GM10248 (cell line): ENCODE measurements at regions not wholly inside any gene's neighbourhood (a gene's known extent, or its start where the extent isn't known, plus 50 kb on each side); places are given as distances from the start of the nearest gene placed in this dataset.
"Not testable (repeated sequence)": the region's sequence is repeated elsewhere in the genome, so short reads cannot be mapped to it uniquely, and the experiment has no call there.

Source experiments
- CTCF ChIA-PET: fragments of 300-600 bp; sonication (Branson Sonifier 250); formaldehyde crosslinking; extraction: SDS; loops from one replicate; lab custom pipeline; 2021; ENCODE audit warnings: antibody characterized with exemption; lab: Yijun Ruan, JAX
- POLR2A ChIA-PET: fragments of 350-650 bp; sonication (Branson Sonifier 250); formaldehyde crosslinking; extraction: SDS; loops from one replicate; lab custom pipeline; 2020; ENCODE audit warnings: antibody characterized with exemption; lab: Yijun Ruan, JAX
- DNase-seq: peaks from one replicate; pipeline ENCODE4 v3.0.0; 2012; ENCODE audit errors: extremely low spot score
- TF ChIP-seq, protein P1 (sequence below): IDR thresholded peaks from 2 replicates; pipeline ENCODE4 v1.5.1; 2012; ENCODE audit warnings: mild to moderate bottlenecking, low read depth; ENCODE audit errors: extremely low read depth, missing control alignments, control extremely low read depth

DNA sequence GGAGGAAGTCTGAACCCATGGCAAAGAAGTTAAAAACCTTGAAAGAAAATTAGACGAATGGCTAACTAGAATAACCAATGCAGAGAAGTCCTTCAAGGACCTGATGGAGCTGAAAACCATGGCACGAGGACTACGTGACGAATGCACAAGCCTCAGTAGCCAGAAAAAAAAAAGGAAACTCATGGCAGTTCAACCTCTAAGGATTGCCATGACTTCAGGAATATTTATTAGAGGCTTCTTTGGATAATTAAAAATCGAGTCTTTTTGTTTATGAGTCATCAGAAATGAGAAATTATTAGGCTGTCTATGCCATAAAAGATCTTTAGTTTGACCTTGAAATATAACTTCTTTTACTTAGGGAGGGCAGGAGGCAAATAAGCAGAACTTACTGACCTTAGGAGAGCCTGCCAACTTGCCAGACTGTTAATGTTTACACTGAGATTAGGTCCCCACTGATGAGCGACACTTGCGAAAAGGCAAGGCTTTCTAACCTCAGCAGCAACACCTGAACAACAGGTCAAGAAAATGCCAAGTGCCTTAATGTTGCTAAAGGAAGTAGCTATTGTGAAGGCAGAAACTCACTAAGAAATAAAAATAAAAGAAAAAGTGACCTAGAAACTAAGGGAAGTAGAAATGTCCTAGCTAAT, 55.2 kb upstream of the TUSC1 start:
- no peak for DNase-seq

DNA sequence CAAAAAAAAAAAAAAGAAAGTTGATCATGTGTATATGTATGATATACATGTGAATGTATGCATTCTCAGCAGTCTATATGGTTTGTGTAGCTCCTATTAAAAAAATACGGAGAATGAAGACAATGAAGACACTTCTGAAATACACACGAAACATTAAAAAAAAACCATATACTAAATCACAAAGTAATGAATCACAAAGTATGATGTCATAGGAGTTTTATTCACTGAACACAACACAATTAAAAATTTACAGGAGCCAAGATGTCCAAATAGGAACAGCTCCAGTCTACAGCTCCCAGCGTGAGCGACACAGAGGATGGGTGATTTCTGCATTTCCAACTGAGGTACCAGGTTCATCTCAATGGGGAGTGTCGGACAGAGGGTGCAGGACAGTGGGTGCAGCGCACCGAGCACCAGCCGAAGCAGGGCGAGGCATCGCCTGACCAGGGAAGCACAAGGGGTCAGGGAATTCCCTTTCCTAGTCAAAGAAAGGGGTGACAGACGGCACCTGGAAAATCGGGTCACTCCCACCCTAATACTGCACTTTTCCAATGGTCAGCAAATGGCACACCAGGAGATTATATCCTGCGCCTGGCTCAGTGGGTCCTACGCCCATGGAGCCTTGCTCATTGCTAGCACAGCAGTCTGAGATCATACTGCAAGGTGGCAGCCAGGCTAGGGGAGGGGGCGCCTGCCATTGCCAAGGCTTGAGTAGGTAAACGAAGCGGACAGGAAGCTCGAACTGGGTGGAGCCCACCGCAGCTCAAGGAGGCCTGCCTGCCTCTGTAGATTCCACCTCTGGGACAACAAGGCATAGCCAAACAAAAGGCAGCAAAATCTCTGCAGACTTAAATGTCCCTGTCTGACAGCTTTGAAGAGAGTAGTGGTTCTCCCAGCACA, 53.9 kb upstream of the TUSC1 start:
- CTCF ChIA-PET, result interaction anchor here (1.2 kb wide), 1 partner anchor 12 kb away, joined by 7 read pairs; no protein-coding TSS in a partner anchor
- POLR2A ChIA-PET, result not testable (repeated sequence)

More for the DNA sequence above, 55.2 kb upstream of the TUSC1 start:
- ChIA-PET CTCF (no interaction called here), POLR2A (no interaction called here)
- TF ChIP-seq, protein P1, sequence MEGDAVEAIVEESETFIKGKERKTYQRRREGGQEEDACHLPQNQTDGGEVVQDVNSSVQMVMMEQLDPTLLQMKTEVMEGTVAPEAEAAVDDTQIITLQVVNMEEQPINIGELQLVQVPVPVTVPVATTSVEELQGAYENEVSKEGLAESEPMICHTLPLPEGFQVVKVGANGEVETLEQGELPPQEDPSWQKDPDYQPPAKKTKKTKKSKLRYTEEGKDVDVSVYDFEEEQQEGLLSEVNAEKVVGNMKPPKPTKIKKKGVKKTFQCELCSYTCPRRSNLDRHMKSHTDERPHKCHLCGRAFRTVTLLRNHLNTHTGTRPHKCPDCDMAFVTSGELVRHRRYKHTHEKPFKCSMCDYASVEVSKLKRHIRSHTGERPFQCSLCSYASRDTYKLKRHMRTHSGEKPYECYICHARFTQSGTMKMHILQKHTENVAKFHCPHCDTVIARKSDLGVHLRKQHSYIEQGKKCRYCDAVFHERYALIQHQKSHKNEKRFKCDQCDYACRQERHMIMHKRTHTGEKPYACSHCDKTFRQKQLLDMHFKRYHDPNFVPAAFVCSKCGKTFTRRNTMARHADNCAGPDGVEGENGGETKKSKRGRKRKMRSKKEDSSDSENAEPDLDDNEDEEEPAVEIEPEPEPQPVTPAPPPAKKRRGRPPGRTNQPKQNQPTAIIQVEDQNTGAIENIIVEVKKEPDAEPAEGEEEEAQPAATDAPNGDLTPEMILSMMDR, result no peak

More for the DNA sequence above, 53.9 kb upstream of the TUSC1 start:
- DNase-seq, result not testable (repeated sequence)
